Lung (tissue), 11 donors: ENCODE measurements at regions not wholly inside any gene's neighbourhood (a gene's known extent, or its start where the extent isn't known, plus 50 kb on each side); places are given as distances from the start of the nearest gene placed in this dataset.

Experiments
- ATAC-seq: fragments of 200-7000 bp; cut with Tn5 transposase; one replicate; pipeline ENCODE4 v1.9.1; 2020; ENCODE audit warnings: moderate number of reproducible peaks; ENCODE audit not compliant: insufficient read depth, low FRiP score
- DNase-seq, 3 donors: peaks; one replicate each; pipeline ENCODE4 v3.0.0-alpha.2; 2013 to 2017
- H3K27ac ChIP-seq, 2 donors: one replicate each; pipeline ENCODE4 v1.5.1; 2013; ENCODE audit warnings: mild to moderate bottlenecking in 2 of 2, moderate library complexity in 2 of 2, control low read depth in 1 of 2, inconsistent platforms in 1 of 2, low read depth in 1 of 2, low read length in 1 of 2
- H3K27me3 ChIP-seq, 3 donors: one replicate each; pipeline ENCODE4 v1.5.1; 2013; ENCODE audit warnings: low read length in 2 of 3; ENCODE audit not compliant: control insufficient read depth in 3 of 3, insufficient read depth in 3 of 3
- H3K36me3 ChIP-seq, 4 donors: one replicate each; pipeline ENCODE4 v1.5.1; 2013; ENCODE audit warnings: low read length in 4 of 4, mild to moderate bottlenecking in 1 of 4, moderate library complexity in 1 of 4; ENCODE audit not compliant: control insufficient read depth in 4 of 4, insufficient read depth in 4 of 4
- H3K4me1 ChIP-seq, 5 donors: one replicate each; pipeline ENCODE4 v1.5.1; 2013; ENCODE audit warnings: low read length in 5 of 5, mild to moderate bottlenecking in 2 of 5, moderate library complexity in 1 of 5; ENCODE audit not compliant: control insufficient read depth in 5 of 5, insufficient read depth in 5 of 5
- H3K4me3 ChIP-seq: one replicate; pipeline ENCODE4 v1.5.1; 2013; ENCODE audit warnings: mild to moderate bottlenecking, control low read depth, moderate library complexity
- H3K9ac ChIP-seq, 2 donors: one replicate each; pipeline ENCODE4 v1.5.1; 2013; ENCODE audit warnings: low read length in 2 of 2, control low read depth in 1 of 2; ENCODE audit not compliant: insufficient read depth in 1 of 2
- H3K9me3 ChIP-seq, 4 donors: one replicate each; pipeline ENCODE4 v1.5.1; 2013; ENCODE audit warnings: low read length in 3 of 4, mild to moderate bottlenecking in 1 of 4, moderate library complexity in 1 of 4; ENCODE audit not compliant: control insufficient read depth in 4 of 4, insufficient read depth in 3 of 4
- WGBS, 2 donors: extraction: QIAGEN DNeasy Blood & Tissue Kit; methylation state at CpG; one replicate each; pipeline ENCODE4 v1.1.7; 2013; 5-methylcytosine and 5-hydroxymethylcytosine counted together
- TF ChIP-seq, protein P1 (sequence below): IDR thresholded peaks from 2 replicates; pipeline ENCODE4 v1.5.1; 2012; ENCODE audit warnings: mild to moderate bottlenecking; ENCODE audit errors: control extremely low read depth, extremely low read depth
- donor health status: control.
- donor health status: control.
- donor health status: Bipolar disorder and iron deficiency.
- donor health status: healthy.
- donor health status: DM: yes; HTN: yes; CAD: no.

DNA sequence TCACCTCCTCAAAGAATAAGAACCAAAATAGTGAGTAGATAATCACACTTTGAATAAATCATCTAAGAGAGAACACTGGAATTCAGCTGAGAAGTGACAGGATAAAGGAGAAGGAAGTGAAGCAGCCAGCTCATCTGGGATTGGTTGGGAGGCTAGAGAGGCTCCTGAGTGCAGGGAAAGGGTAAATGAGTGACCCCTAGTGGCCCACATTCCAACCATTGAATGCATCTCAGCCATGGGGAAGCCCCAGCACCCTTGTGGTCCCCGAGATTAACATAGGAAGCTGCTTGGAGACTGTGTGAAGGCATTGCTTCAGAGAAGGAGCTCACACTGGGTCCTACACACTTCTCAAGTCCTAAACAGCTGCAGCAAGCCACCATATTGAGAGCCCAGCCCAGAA lies 82.3 kb downstream of the JRKL start:
- Histone ChIP-seq H3K4me1 (no peaks in the 10 kb centered on the region), H3K36me3 (no peaks in the 10 kb centered on the region), H3K9ac (no peak overlapping the region), H3K4me3 (no peak overlapping the region), H3K27me3 (no peaks in the 10 kb centered on the region), H3K9me3 (peaks cover 0 to 12% (median 4%) of the 10 kb centered on the region in 4 donors), H3K27ac (no peak overlapping the region)
- TF ChIP-seq, protein P1, sequence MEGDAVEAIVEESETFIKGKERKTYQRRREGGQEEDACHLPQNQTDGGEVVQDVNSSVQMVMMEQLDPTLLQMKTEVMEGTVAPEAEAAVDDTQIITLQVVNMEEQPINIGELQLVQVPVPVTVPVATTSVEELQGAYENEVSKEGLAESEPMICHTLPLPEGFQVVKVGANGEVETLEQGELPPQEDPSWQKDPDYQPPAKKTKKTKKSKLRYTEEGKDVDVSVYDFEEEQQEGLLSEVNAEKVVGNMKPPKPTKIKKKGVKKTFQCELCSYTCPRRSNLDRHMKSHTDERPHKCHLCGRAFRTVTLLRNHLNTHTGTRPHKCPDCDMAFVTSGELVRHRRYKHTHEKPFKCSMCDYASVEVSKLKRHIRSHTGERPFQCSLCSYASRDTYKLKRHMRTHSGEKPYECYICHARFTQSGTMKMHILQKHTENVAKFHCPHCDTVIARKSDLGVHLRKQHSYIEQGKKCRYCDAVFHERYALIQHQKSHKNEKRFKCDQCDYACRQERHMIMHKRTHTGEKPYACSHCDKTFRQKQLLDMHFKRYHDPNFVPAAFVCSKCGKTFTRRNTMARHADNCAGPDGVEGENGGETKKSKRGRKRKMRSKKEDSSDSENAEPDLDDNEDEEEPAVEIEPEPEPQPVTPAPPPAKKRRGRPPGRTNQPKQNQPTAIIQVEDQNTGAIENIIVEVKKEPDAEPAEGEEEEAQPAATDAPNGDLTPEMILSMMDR: no peak
- ATAC-seq (no peak), DNase-seq (no peak)
- 71 to 83% methylated on average over 1 of the region's 1 CpG for WGBS, 2 donors

DNA sequence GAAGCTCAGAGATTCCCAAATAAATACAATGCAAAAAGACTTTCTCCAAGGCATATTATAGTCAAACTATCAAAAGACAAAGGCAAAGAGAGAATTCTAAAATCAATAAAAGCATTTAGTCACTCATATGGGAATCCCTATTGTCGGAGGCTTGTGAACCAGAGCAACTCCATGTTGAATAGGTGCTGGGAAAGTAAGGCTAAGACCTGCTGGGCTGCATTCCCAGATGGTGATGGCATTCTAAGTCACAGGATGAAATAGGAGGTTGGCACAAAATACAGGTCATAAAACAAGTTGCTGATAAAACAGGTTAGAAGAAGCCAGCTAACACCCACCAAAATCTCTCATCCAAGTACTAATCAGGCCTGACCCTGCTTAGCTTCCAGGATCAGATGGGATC lies 84.5 kb downstream of the JRKL start:
- Histone ChIP-seq H3K4me1 (no peaks in the 10 kb centered on the region), H3K9me3 (peaks cover 0 to 12% (median 4%) of the 10 kb centered on the region in 4 donors), H3K36me3 (no peaks in the 10 kb centered on the region), H3K27ac (no peak overlapping the region), H3K4me3 (no peak overlapping the region), H3K9ac (no peak overlapping the region), H3K27me3 (no peaks in the 10 kb centered on the region)
- TF ChIP-seq, protein P1: no peak
- ATAC-seq (no peak), DNase-seq (no peak)
- WGBS, 2 donors: 93 to 97% methylated on average over 1 of the region's 1 CpG

DNA sequence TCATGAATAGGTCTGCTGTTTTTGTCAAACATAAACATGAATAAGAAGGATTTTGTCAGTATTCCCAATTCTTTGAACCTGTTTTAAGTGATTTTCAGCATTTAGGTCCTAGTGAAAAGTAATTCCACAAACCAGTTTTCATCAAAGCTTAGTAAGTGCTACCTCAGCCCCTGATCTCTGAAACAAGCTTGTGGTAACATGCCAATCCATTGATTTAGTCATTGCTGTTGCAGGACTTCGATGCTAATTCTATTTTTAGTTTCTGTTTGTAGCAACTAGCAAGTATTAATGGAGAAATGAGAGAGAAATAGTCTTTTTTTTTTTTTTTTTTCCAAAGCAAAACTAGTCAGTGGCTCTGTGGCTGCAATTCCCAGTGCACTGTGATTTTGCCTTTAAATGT lies 91.4 kb downstream of the JRKL start:
- no peak overlapping the region for H3K27ac ChIP-seq
- H3K36me3 ChIP-seq: no peaks in the 10 kb centered on the region
- whole genome bisulfite sequencing, 2 donors: 32 to 48% methylated on average over 1 of the region's 1 CpG
- ATAC-seq: no peak
- H3K4me3 ChIP-seq: no peak overlapping the region
- no peaks in the 10 kb centered on the region for H3K9me3 ChIP-seq
- DNase-seq: no peak
- H3K9ac ChIP-seq: no peak overlapping the region
- peaks cover 0 to 31% (median 6%) of the 10 kb centered on the region in 5 donors for H3K4me1 ChIP-seq
- TF ChIP-seq, protein P1: no peak
- H3K27me3 ChIP-seq: no peaks in the 10 kb centered on the region

DNA sequence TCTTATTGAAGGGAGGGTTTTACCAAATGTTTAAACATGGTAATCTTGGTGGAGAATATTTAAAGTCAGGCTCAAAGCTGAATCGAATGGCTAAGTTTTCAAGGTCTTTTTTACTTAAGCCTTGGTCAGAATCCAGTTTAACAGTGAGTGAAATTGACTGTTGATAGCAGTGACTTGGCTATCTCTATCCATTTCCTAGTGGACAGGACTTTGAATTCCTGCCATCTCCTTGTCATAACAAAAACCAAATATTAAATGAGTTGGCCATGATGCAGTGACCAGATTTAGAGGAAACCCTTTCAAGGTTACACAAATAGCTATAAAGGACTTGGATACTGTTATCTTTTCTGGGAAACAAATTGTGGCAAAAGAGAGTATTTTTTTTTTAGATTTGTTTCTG lies 92.0 kb downstream of the JRKL start:
- TF ChIP-seq, protein P1: no peak
- 26 to 51% methylated on average over 1 of the region's 1 CpG for WGBS, 2 donors
- H3K9me3 ChIP-seq: no peaks in the 10 kb centered on the region
- no peaks in the 10 kb centered on the region for H3K27me3 ChIP-seq
- no peak for ATAC-seq
- peak; percentile 39 to 97 (median 95) for DNase-seq
- no peak overlapping the region for H3K4me3 ChIP-seq
- H3K27ac ChIP-seq: no peak overlapping the region
- no peaks in the 10 kb centered on the region for H3K36me3 ChIP-seq
- no peak overlapping the region for H3K9ac ChIP-seq
- H3K4me1 ChIP-seq: peaks cover 0 to 31% (median 6%) of the 10 kb centered on the region in 5 donors
